ENCODE measurements at regions not wholly inside any gene's neighbourhood (a gene's known extent, or its start where the extent isn't known, plus 50 kb on each side); places are given as distances from the start of the nearest gene placed in this dataset.

DNA sequence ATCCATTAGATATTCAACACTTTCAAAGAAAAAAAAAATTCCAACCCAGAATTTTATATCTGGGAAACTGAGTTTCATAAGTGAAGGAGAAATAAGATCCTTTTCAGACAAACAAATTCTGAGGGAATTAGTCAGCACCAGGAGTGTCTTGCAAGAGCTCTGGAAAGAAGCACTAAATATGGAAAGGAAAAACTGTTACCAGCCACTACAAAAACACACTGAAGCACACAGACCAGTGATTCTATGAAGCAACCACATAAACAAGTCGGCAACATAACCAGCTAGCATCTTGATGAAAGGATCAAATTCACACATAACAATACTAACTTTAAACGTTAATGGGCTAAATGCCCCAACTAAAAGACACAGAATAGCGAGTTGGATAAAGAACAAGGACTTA, 368.4 kb upstream of the MIR17HG start:
- Histone ChIP-seq H3K9me2 (ENCODE audit: insufficient read depth) (no peaks in the 10 kb centered on the region), H3K4me1 (ENCODE audit: control insufficient read depth in 1 of 2, insufficient read depth in 2 of 2, low read length in 2 of 2) (no peaks in the 10 kb centered on the region), H3K9ac (ENCODE audit: low read length) (no peak overlapping the region), H3K9me3 (ENCODE audit: control insufficient read depth in 1 of 2, insufficient read depth in 1 of 2, low read depth in 1 of 2, low read length in 2 of 2) (no peaks in the 10 kb centered on the region), H3K36me3 (ENCODE audit: control insufficient read depth in 1 of 2, insufficient read depth in 2 of 2, low read length in 2 of 2) (no peaks in the 10 kb centered on the region), H4K20me1 (ENCODE audit: insufficient read depth) (no peaks in the 10 kb centered on the region), H3K27ac (ENCODE audit: low read depth, low read length) (no peak overlapping the region), H2AFZ (ENCODE audit: low read depth, low read length, poor library complexity, severe bottlenecking) (no peak overlapping the region), H3K27me3 (ENCODE audit: insufficient read depth, low read length) (no peaks in the 10 kb centered on the region), H3K4me3 (replicated peaks in 1 of 2; ENCODE audit: low read depth in 1 of 2, low read length in 2 of 2) (no peak overlapping the region), H3K79me2 (ENCODE audit: insufficient read depth, low read length) (no peaks in the 10 kb centered on the region), H3K4me2 (ENCODE audit: low read length) (no peak overlapping the region)
- no peak for ATAC-seq
- TF ChIP-seq EGR1 (IDR thresholded peaks at IDR 0.05; ENCODE audit: low read depth) (no peak), POLR2AphosphoS5 (IDR thresholded peaks at IDR 0.05; ENCODE audit: low read depth, low read length) (no peak), CBX3 (IDR thresholded peaks at IDR 0.05; ENCODE audit: low read depth) (no peak)
- POLR2A ChIA-PET: no interaction called here
- CTCF ChIA-PET: no interaction called here
- no peak for DNase-seq (ENCODE audit: low read depth, low spot score)
- intact Hi-C loops (cut with micrococcal nuclease): no loop called here
- RAD21 ChIA-PET (ENCODE audit: low non-redundant PET in 1 of 2, low total read pairs in 2 of 2, uncharacterized antibody in 2 of 2, unreplicated experiment in 2 of 2): no interaction called here
- BruUV-seq (replicated peaks): no TSS peak

DNA sequence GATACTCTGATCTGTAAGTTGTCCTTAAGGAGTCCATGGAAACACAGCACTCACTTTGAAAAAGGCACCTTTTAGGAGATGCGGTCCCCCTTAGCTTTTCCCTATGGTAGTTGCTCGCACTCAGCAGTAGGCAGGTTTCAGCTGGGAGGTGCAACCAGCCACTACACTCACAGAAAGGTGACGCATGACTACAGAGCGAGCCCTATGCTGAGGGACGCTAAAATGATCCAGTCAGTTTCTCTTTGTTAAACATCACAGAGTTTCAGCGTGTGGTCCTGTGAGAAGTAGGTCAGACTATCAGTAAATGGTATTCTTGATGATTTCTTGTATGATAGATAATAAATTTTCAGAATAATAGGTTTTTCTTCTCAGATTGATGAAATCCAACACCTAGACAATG, 362.7 kb upstream of the MIR17HG start:
- ATAC-seq: no peak
- intact Hi-C loops (cut with micrococcal nuclease): no loop called here
- no TSS peak for BruUV-seq (replicated peaks)

More for the DNA sequence above, 362.7 kb upstream of the MIR17HG start:
- H3K9me2 ChIP-seq (ENCODE audit: insufficient read depth): no peaks in the 10 kb centered on the region
- H3K36me3 ChIP-seq (ENCODE audit: control insufficient read depth in 1 of 2, insufficient read depth in 2 of 2, low read length in 2 of 2): no peaks in the 10 kb centered on the region
- no peaks in the 10 kb centered on the region for H3K79me2 ChIP-seq (ENCODE audit: insufficient read depth, low read length)
- no peak overlapping the region for H3K4me3 ChIP-seq (replicated peaks in 1 of 2; ENCODE audit: low read depth in 1 of 2, low read length in 2 of 2)
- no peak for DNase-seq (ENCODE audit: low read depth, low spot score)
- ChIA-PET CTCF (no interaction called here), RAD21 (ENCODE audit: low non-redundant PET in 1 of 2, low total read pairs in 2 of 2, uncharacterized antibody in 2 of 2, unreplicated experiment in 2 of 2) (no interaction called here), POLR2A (no interaction called here)
- TF ChIP-seq POLR2AphosphoS5 (IDR thresholded peaks at IDR 0.05; ENCODE audit: low read depth, low read length): no peak
- no peak for TF ChIP-seq ZNF274 (IDR thresholded peaks at IDR 0.05; ENCODE audit: low read depth, low read length)
- no peak for TF ChIP-seq RAD21 (IDR thresholded peaks at IDR 0.05; ENCODE audit: low read depth)
- TF ChIP-seq POLR2A (IDR thresholded peaks at IDR 0.05; ENCODE audit: borderline replicate concordance, extremely low read depth, insufficient read depth, insufficient read length): no peak
- H3K27ac ChIP-seq (ENCODE audit: low read depth, low read length): no peak overlapping the region
- no peaks in the 10 kb centered on the region for H4K20me1 ChIP-seq (ENCODE audit: insufficient read depth)
- no peaks in the 10 kb centered on the region for H3K27me3 ChIP-seq (ENCODE audit: insufficient read depth, low read length)
- H3K9me3 ChIP-seq (ENCODE audit: control insufficient read depth in 1 of 2, insufficient read depth in 1 of 2, low read depth in 1 of 2, low read length in 2 of 2): peaks cover 0 to 2% of the 10 kb centered on the region in 2 experiments; a peak in 1 of 4 replicates
- no peak overlapping the region for H3K9ac ChIP-seq (ENCODE audit: low read length)
- no peak overlapping the region for H3K4me2 ChIP-seq (ENCODE audit: low read length)
- H3K4me1 ChIP-seq (ENCODE audit: control insufficient read depth in 1 of 2, insufficient read depth in 2 of 2, low read length in 2 of 2): no peaks in the 10 kb centered on the region
- H2AFZ ChIP-seq (ENCODE audit: low read depth, low read length, poor library complexity, severe bottlenecking): no peak overlapping the region

Measured in HCT116 (cell line).